Stimulated activated naive CD8-positive, alpha-beta T cell treated with anti-CD3 and anti-CD28 coated beads, Interleukin-15, Interleukin-2, amounts not matched to agents 100 U/mL and 50 U/mL, for 24 hours (primary cell): ENCODE measurements at regions not wholly inside any gene's neighbourhood (a gene's known extent, or its start where the extent isn't known, plus 50 kb on each side); places are given as distances from the start of the nearest gene placed in this dataset.
"Not testable (repeated sequence)": the region's sequence is repeated elsewhere in the genome, so short reads cannot be mapped to it uniquely, and the experiment has no call there.

Experiments
- ATAC-seq: fragments of 150-1000 bp; cut with Tn5 transposase; one replicate; pipeline ENCODE4 v1.10.0; 2021
- DNase-seq: peaks from one replicate; pipeline ENCODE4 v3.0.0; 2021

GRCh38 chr3:5476403-5476802 is 288.9 kb downstream of the EDEM1 start:
- no peak for DNase-seq
- ATAC-seq: no peak

- ATAC-seq: no peak
- DNase-seq: no peak
These were observed 291.8 kb downstream of the EDEM1 start for GRCh38 chr3:5479229-5479799.

GRCh38 chr3:5480190-5480589 is 292.7 kb downstream of the EDEM1 start:
- no peak for DNase-seq
- ATAC-seq: no peak

GRCh38 chr3:5485427-5485826 is 297.9 kb downstream of the EDEM1 start:
- DNase-seq (no peak), ATAC-seq (no peak)

- no peak for DNase-seq
These were observed 301.3 kb downstream of the EDEM1 start for GRCh38 chr3:5488771-5489170.

GRCh38 chr3:5489536-5489935 is 302.0 kb downstream of the EDEM1 start:
- ATAC-seq: no peak
- DNase-seq: no peak

More at GRCh38 chr3:5488771-5489170, 301.3 kb downstream of the EDEM1 start:
- ATAC-seq: no peak

- DNase-seq: no peak
- no peak for ATAC-seq
These were observed 307.5 kb downstream of the EDEM1 start for GRCh38 chr3:5494905-5495519.

- no peak for DNase-seq
- no peak for ATAC-seq
These were observed 310.0 kb downstream of the EDEM1 start for GRCh38 chr3:5497497-5497896.

- DNase-seq (no peak), ATAC-seq (no peak)
These were observed 311.5 kb downstream of the EDEM1 start for GRCh38 chr3:5498981-5499380.

- no peak for DNase-seq
- ATAC-seq: no peak
These were observed 311.9 kb downstream of the EDEM1 start for GRCh38 chr3:5499404-5499803.

- ATAC-seq (no peak), DNase-seq (no peak)
These were observed 315.6 kb downstream of the EDEM1 start for GRCh38 chr3:5503136-5503535.

GRCh38 chr3:5504135-5504534 is 316.6 kb downstream of the EDEM1 start:
- no peak for DNase-seq
- no peak for ATAC-seq

- ATAC-seq (no peak), DNase-seq (no peak)
These were observed 317.7 kb downstream of the EDEM1 start for GRCh38 chr3:5505163-5505562.

GRCh38 chr3:5505997-5506396 is 318.5 kb downstream of the EDEM1 start:
- DNase-seq (no peak), ATAC-seq (no peak)

- not testable (repeated sequence) for ATAC-seq, DNase-seq
These were observed 321.4 kb downstream of the EDEM1 start for GRCh38 chr3:5508860-5509259.

GRCh38 chr3:5510300-5510699 is 322.8 kb downstream of the EDEM1 start:
- no peak for DNase-seq

GRCh38 chr3:5517921-5518320 is 330.4 kb downstream of the EDEM1 start:
- no peak for DNase-seq
- no peak for ATAC-seq

More at GRCh38 chr3:5510300-5510699, 322.8 kb downstream of the EDEM1 start:
- ATAC-seq: no peak

GRCh38 chr3:5520237-5520636 is 332.7 kb downstream of the EDEM1 start:
- DNase-seq (no peak), ATAC-seq (no peak)

GRCh38 chr3:5523125-5523524 is 335.6 kb downstream of the EDEM1 start:
- DNase-seq (no peak), ATAC-seq (no peak)

GRCh38 chr3:5531039-5531438 is 343.5 kb downstream of the EDEM1 start:
- DNase-seq: no peak
- no peak for ATAC-seq

GRCh38 chr3:5531741-5532290 is 344.3 kb downstream of the EDEM1 start:
- ATAC-seq: no peak
- no peak for DNase-seq

GRCh38 chr3:5540532-5540931 is 353.0 kb downstream of the EDEM1 start:
- ATAC-seq (no peak), DNase-seq (no peak)

GRCh38 chr3:5542472-5542871 is 355.0 kb downstream of the EDEM1 start:
- ATAC-seq: no peak
- DNase-seq: no peak

- ATAC-seq (no peak), DNase-seq (no peak)
These were observed 355.5 kb downstream of the EDEM1 start for GRCh38 chr3:5543047-5543446.
